IMR-90 (cell line): ENCODE measurements at regions not wholly inside any gene's neighbourhood (a gene's known extent, or its start where the extent isn't known, plus 50 kb on each side); places are given as distances from the start of the nearest gene placed in this dataset.

ENCODE experiments used
- ATAC-seq: fragments of 200-7000 bp; cut with Tn5 transposase; 2 replicates; pipeline ENCODE4 v1.9.1; 2020; ENCODE audit warnings: low read depth, mild to moderate bottlenecking, moderate library complexity
- BruUV-seq: library from RNA; stranded (reverse); fragments of 400-500 nt; replicated peaks from 2 replicates; lab custom pipeline; 2021; lab: Mats Ljungman, UMichigan
- CTCF ChIA-PET: fragments of 300-600 bp; formaldehyde crosslinking; extraction: SDS; loops from one replicate; lab custom pipeline; 2021; ENCODE audit warnings: antibody characterized with exemption; lab: Yijun Ruan, JAX
- POLR2A ChIA-PET: fragments of 300-600 bp; sonication (Branson Sonifier 250); formaldehyde crosslinking; loops from one replicate; lab custom pipeline; 2022; ENCODE audit warnings: antibody characterized with exemption; ENCODE audit not compliant: unreplicated experiment; lab: Charles Lee
- DNase-seq: peaks from one replicate; pipeline ENCODE4 v3.0.0; 2013
- H2AFZ ChIP-seq: replicated peaks from 2 replicates; pipeline ENCODE3; 2013; ENCODE audit warnings: low read length, mild to moderate bottlenecking; ENCODE audit not compliant: poor library complexity
- H2AK5ac ChIP-seq: 2 replicates; pipeline ENCODE4 v1.6.1; 2013; ENCODE audit warnings: low read depth, low read length, inconsistent platforms
- H2AK9ac ChIP-seq: replicated peaks from 2 replicates; pipeline ENCODE3; 2013; ENCODE audit warnings: mild to moderate bottlenecking, low read depth, low read length, moderate library complexity; ENCODE audit not compliant: poor library complexity
- H2BK120ac ChIP-seq: 2 replicates; pipeline ENCODE4 v1.6.1; 2013; ENCODE audit warnings: low read depth, low read length, inconsistent platforms
- H2BK15ac ChIP-seq: 3 replicates; pipeline ENCODE4 v1.6.1; 2013; ENCODE audit warnings: low read depth, low read length, inconsistent platforms
- H2BK20ac ChIP-seq: 2 replicates; pipeline ENCODE4 v1.6.1; 2013; ENCODE audit warnings: low read depth, mild to moderate bottlenecking, inconsistent platforms, low read length, moderate library complexity
- H2BK5ac ChIP-seq: 2 replicates; pipeline ENCODE4 v1.6.1; 2013; ENCODE audit warnings: mild to moderate bottlenecking, low read depth, low read length, inconsistent platforms; ENCODE audit not compliant: poor library complexity, severe bottlenecking
- H3K14ac ChIP-seq: replicated peaks from 2 replicates; pipeline ENCODE4 v1.6.1; 2013; ENCODE audit warnings: low read depth, low read length, inconsistent platforms
- H3K18ac ChIP-seq: 2 replicates; pipeline ENCODE4 v1.6.1; 2013; ENCODE audit warnings: low read depth, low read length, control low read depth
- H3K23ac ChIP-seq: 2 replicates; pipeline ENCODE4 v1.6.1; 2013; ENCODE audit warnings: low read depth, low read length, inconsistent platforms
- H3K27ac ChIP-seq: 2 replicates; pipeline ENCODE4 v1.5.1; 2013; ENCODE audit warnings: mild to moderate bottlenecking, control low read depth, low read length; ENCODE audit not compliant: insufficient read depth
- H3K27me3 ChIP-seq: 2 replicates; pipeline ENCODE4 v1.6.1; 2013; ENCODE audit warnings: low read length; ENCODE audit not compliant: control insufficient read depth, insufficient read depth
- H3K36me3 ChIP-seq: 2 replicates; pipeline ENCODE4 v1.6.1; 2013; ENCODE audit warnings: low read length, mixed read lengths; ENCODE audit not compliant: control insufficient read depth, insufficient read depth
- H3K4ac ChIP-seq: 2 replicates; pipeline ENCODE4 v1.6.1; 2013; ENCODE audit warnings: low read depth, low read length, inconsistent platforms
- H3K4me1 ChIP-seq: 2 replicates; pipeline ENCODE4 v1.6.1; 2013; ENCODE audit warnings: low read length, mixed read lengths; ENCODE audit not compliant: control insufficient read depth, insufficient read depth
- H3K4me2 ChIP-seq: 2 replicates; pipeline ENCODE4 v1.6.1; 2013; ENCODE audit warnings: low read depth, mild to moderate bottlenecking, control low read depth, low read length, moderate library complexity
- H3K4me3 ChIP-seq: 2 replicates; pipeline ENCODE4 v1.5.1; 2013; ENCODE audit warnings: low read depth, mild to moderate bottlenecking, control low read depth, low read length, moderate library complexity; ENCODE audit not compliant: insufficient read depth
- H3K56ac ChIP-seq: 2 replicates; pipeline ENCODE4 v1.6.1; 2013; ENCODE audit warnings: low read length, inconsistent platforms; ENCODE audit not compliant: insufficient read depth; ENCODE audit errors: extremely low read depth
- H3K79me1 ChIP-seq, 2 experiments: 2 replicates each; pipeline ENCODE4 v1.6.1; 2013; ENCODE audit warnings: low read length in 2 of 2, inconsistent platforms in 1 of 2, low read depth in 1 of 2
- H3K9ac ChIP-seq: 2 replicates; pipeline ENCODE4 v1.6.1; 2013; ENCODE audit warnings: low read depth, low read length, control low read depth
- H3K9me1 ChIP-seq: 2 replicates; pipeline ENCODE4 v1.6.1; 2013; ENCODE audit warnings: low read length, inconsistent platforms; ENCODE audit not compliant: insufficient read depth
- H3K9me3 ChIP-seq: 2 replicates; pipeline ENCODE4 v1.6.1; 2013; ENCODE audit warnings: low read length; ENCODE audit not compliant: control insufficient read depth, insufficient read depth
- H4K20me1 ChIP-seq: 2 replicates; pipeline ENCODE4 v1.6.1; 2013; ENCODE audit warnings: low read length, inconsistent platforms; ENCODE audit not compliant: insufficient read depth
- H4K5ac ChIP-seq: 2 replicates; pipeline ENCODE4 v1.6.1; 2013; ENCODE audit warnings: mild to moderate bottlenecking, low read depth, low read length, control low read depth
- H4K8ac ChIP-seq, 2 experiments: 2 replicates each; pipeline ENCODE4 v1.6.1; 2013; ENCODE audit warnings: low read depth in 2 of 2, low read length in 2 of 2, control low read depth in 1 of 2, inconsistent platforms in 1 of 2
- H4K91ac ChIP-seq: 2 replicates; pipeline ENCODE4 v1.6.1; 2013; ENCODE audit warnings: low read depth, low read length, inconsistent platforms; ENCODE audit not compliant: insufficient read depth
- BHLHE40 ChIP-seq: fragments of 150-350 bp; IDR thresholded peaks from 2 replicates; pipeline ENCODE4 v1.6.1; 2016; ENCODE audit warnings: mild to moderate bottlenecking, low read depth, low read length
- CEBPB ChIP-seq: IDR thresholded peaks from 2 replicates; pipeline ENCODE4 v1.6.1; 2012; ENCODE audit warnings: low read depth, low read length, improper control_type of control experiment
- CTCF ChIP-seq: conservative IDR thresholded peaks from 2 replicates; pipeline ENCODE4 v1.5.1; 2012; ENCODE audit warnings: mild to moderate bottlenecking, low read depth, low read length, improper control_type of control experiment
- MAFK ChIP-seq: IDR thresholded peaks from 2 replicates; pipeline ENCODE4 v1.6.1; 2012; ENCODE audit warnings: low read depth, low read length, improper control_type of control experiment
- MAZ ChIP-seq: IDR thresholded peaks from 2 replicates; pipeline ENCODE4 v1.6.1; 2012; ENCODE audit warnings: low read depth, mild to moderate bottlenecking, low read length, improper control_type of control experiment, moderate library complexity, borderline replicate concordance
- POLR2A ChIP-seq: IDR thresholded peaks from 2 replicates; pipeline ENCODE4 v1.6.1; 2012; ENCODE audit warnings: mild to moderate bottlenecking, low read depth, low read length
- RCOR1 ChIP-seq: IDR thresholded peaks from 2 replicates; pipeline ENCODE4 v1.6.1; 2012; ENCODE audit warnings: mild to moderate bottlenecking, low read length, improper control_type of control experiment; ENCODE audit not compliant: insufficient replicate concordance
- RFX5 ChIP-seq: IDR thresholded peaks from 2 replicates; pipeline ENCODE4 v1.8.0; 2012; ENCODE audit warnings: low read depth, mild to moderate bottlenecking, low read length, moderate library complexity
- WGBS, 2 experiments: methylation state at CpG; one replicate each; pipeline versions ENCODE4 v1.1.5 to v1.1.7; 2013; ENCODE audit warnings: missing lambda C conversion rate in 2 of 2; ENCODE audit not compliant: insufficient read length in 1 of 2; ENCODE audit errors: extremely low coverage in 2 of 2; 5-methylcytosine and 5-hydroxymethylcytosine counted together
- dilution Hi-C: fragments of 300-500 bp; cut with HindIII; formaldehyde crosslinking; loops from one replicate; pipeline ENCODE4 v1.14.3; 2018; ENCODE audit warnings: low sequenced_read_pairs; ENCODE audit not compliant: unreplicated experiment
- in situ Hi-C: fragments of 300-500 bp; cut with MboI; formaldehyde crosslinking; loops from 3 replicates; pipeline ENCODE4 v1.14.3; 2019; ENCODE audit warnings: low sequenced_read_pairs, inconsistent platforms, mixed read lengths
- intact Hi-C: fragments of 100-400 bp; cut with micrococcal nuclease; formaldehyde crosslinking; loops from 2 replicates; pipeline ENCODE4 v1.10.0; 2022

GRCh38 chr2:129071531-129071930 lies 752.9 kb upstream of the HS6ST1 start:
- Histone ChIP-seq H3K4me3 (no peak overlapping the region), H2BK20ac (no peak overlapping the region), H3K18ac (no peak overlapping the region), H3K4ac (no peak overlapping the region), H4K91ac (no peak overlapping the region), H2AFZ (no peak overlapping the region), H4K5ac (no peak overlapping the region), H2BK120ac (no peak overlapping the region), H2AK9ac (no peak overlapping the region), H3K36me3 (no peaks in the 10 kb centered on the region), H3K14ac (no peak overlapping the region), H2AK5ac (no peak overlapping the region), H3K4me1 (no peaks in the 10 kb centered on the region), H3K56ac (no peak overlapping the region), H2BK5ac (no peak overlapping the region), H3K27ac (no peak overlapping the region), H3K9me1 (no peaks in the 10 kb centered on the region), H2BK15ac (no peak overlapping the region), H3K23ac (no peak overlapping the region), H3K9ac (no peak overlapping the region), H3K79me1 (no peaks in the 10 kb centered on the region), H3K9me3 (peaks cover 5% of the 10 kb centered on the region; the same call in 1 of the 2 replicates), H4K20me1 (no peaks in the 10 kb centered on the region), H3K4me2 (no peak overlapping the region), H3K27me3 (no peaks in the 10 kb centered on the region), H4K8ac (no peak overlapping the region)
- no peak for ATAC-seq
- intact Hi-C loops (no loop called here), dilution Hi-C loops (no loop called here), in situ Hi-C loops (no loop called here)
- BruUV-seq, result no TSS peak
- ChIA-PET CTCF (no interaction called here), POLR2A (no interaction called here)
- WGBS, 2 experiments, result 40% methylated on average over 1 of the region's 6 CpGs; no CpG with 5 or more reads in 1 of the 2 experiments
- DNase-seq, result no peak
- TF ChIP-seq MAFK, result no peak
- no peak for TF ChIP-seq CEBPB
- TF ChIP-seq POLR2A, result no peak
- no peak for TF ChIP-seq MAZ
- TF ChIP-seq RCOR1, result no peak
- TF ChIP-seq BHLHE40, result no peak
- TF ChIP-seq CTCF, result no peak
- TF ChIP-seq RFX5, result no peak
